Hepatocyte (in vitro differentiated cells): ENCODE measurements at regions not wholly inside any gene's neighbourhood (a gene's known extent, or its start where the extent isn't known, plus 50 kb on each side); places are given as distances from the start of the nearest gene placed in this dataset.

Source experiments
- CTCF ChIP-seq: fragments of 200-600 bp; sonication (generic); IDR thresholded peaks from 2 replicates; pipeline ENCODE4 v1.5.1; 2016; ENCODE audit warnings: antibody characterized with exemption, mild to moderate bottlenecking; ENCODE audit not compliant: poor library complexity
- EZH2 ChIP-seq: fragments of 200-600 bp; sonication (generic); IDR thresholded peaks from 2 replicates; pipeline ENCODE4 v1.6.1; 2016; ENCODE audit warnings: antibody characterized with exemption, mild to moderate bottlenecking, borderline replicate concordance

- no peak for TF ChIP-seq CTCF
- TF ChIP-seq EZH2 = no peak
These were observed 116.7 kb upstream of the KIRREL3 start for GRCh38 chr11:127117231-127117739.
